ENCODE measurements at regions not wholly inside any gene's neighbourhood (a gene's known extent, or its start where the extent isn't known, plus 50 kb on each side); places are given as distances from the start of the nearest gene placed in this dataset.

GRCh38 chr6:103080497-103080896 is 1687.0 kb downstream of the GRIK2 start:
- no peaks in the 10 kb centered on the region for H3K36me3 ChIP-seq (replicated peaks; ENCODE audit: low read depth, low read length)
- no peak overlapping the region for H3K4me3 ChIP-seq (ENCODE audit: low read length)
- H2AFZ ChIP-seq (ENCODE audit: low read depth, low read length): no peak overlapping the region
- TF ChIP-seq EZH2phosphoT487 (IDR thresholded peaks at IDR 0.05; ENCODE audit: low read depth) (no peak), CTCF (IDR thresholded peaks at IDR 0.05; ENCODE audit: low read depth, low read length) (no peak)
- no peaks in the 10 kb centered on the region for H3K27me3 ChIP-seq (ENCODE audit: low read depth, low read length)
- H3K4me2 ChIP-seq (ENCODE audit: low read length): no peak overlapping the region
- H3K4me1 ChIP-seq (ENCODE audit: low read length): no peaks in the 10 kb centered on the region
- H3K9me3 ChIP-seq (ENCODE audit: insufficient read depth, low read length): no peaks in the 10 kb centered on the region
- H3K79me2 ChIP-seq (ENCODE audit: low read length): no peaks in the 10 kb centered on the region
- H3K9ac ChIP-seq (ENCODE audit: low read length): no peak overlapping the region
- H3K27ac ChIP-seq (ENCODE audit: low read length): no peak overlapping the region
- no peaks in the 10 kb centered on the region for H4K20me1 ChIP-seq (ENCODE audit: insufficient read depth, low read length)

DNA sequence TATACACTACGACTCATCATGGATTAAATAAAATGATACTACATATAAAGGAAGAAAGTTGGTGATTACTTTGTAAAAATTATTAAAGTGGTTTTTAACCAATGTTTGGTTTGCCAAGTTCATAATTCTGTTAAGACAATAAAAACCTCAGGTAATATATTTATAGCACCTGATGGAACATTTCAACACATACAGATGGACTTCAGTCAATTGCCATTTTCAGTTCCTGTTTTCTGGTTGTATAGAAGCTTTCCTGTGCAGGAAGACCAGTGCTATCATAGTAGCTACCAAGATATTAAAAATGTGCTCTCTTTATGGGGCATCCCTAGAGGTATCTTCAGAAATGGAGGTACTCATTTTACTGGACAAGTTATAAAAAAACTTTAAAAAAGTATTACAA is 1686.4 kb downstream of the GRIK2 start:
- Histone ChIP-seq H3K4me3 (ENCODE audit: low read length) (no peak overlapping the region), H3K9ac (ENCODE audit: low read length) (no peak overlapping the region), H3K79me2 (ENCODE audit: low read length) (no peaks in the 10 kb centered on the region), H4K20me1 (ENCODE audit: insufficient read depth, low read length) (no peaks in the 10 kb centered on the region), H3K36me3 (replicated peaks; ENCODE audit: low read depth, low read length) (no peaks in the 10 kb centered on the region), H3K9me3 (ENCODE audit: insufficient read depth, low read length) (no peaks in the 10 kb centered on the region), H3K4me1 (ENCODE audit: low read length) (no peaks in the 10 kb centered on the region), H3K27ac (ENCODE audit: low read length) (no peak overlapping the region), H3K27me3 (ENCODE audit: low read depth, low read length) (no peaks in the 10 kb centered on the region), H3K4me2 (ENCODE audit: low read length) (no peak overlapping the region), H2AFZ (ENCODE audit: low read depth, low read length) (no peak overlapping the region)
- no peak for TF ChIP-seq EZH2phosphoT487 (IDR thresholded peaks at IDR 0.05; ENCODE audit: low read depth)
- TF ChIP-seq CTCF (IDR thresholded peaks at IDR 0.05; ENCODE audit: low read depth, low read length): no peak

GRCh38 chr6:103062136-103062535 is 1668.6 kb downstream of the GRIK2 start:
- no peaks in the 10 kb centered on the region for H4K20me1 ChIP-seq (ENCODE audit: insufficient read depth, low read length)
- H3K36me3 ChIP-seq (replicated peaks; ENCODE audit: low read depth, low read length): no peaks in the 10 kb centered on the region
- H3K4me3 ChIP-seq (ENCODE audit: low read length): no peak overlapping the region
- TF ChIP-seq EZH2phosphoT487 (IDR thresholded peaks at IDR 0.05; ENCODE audit: low read depth) (no peak), CTCF (IDR thresholded peaks at IDR 0.05; ENCODE audit: low read depth, low read length) (no peak)
- no peaks in the 10 kb centered on the region for H3K4me1 ChIP-seq (ENCODE audit: low read length)
- H3K79me2 ChIP-seq (ENCODE audit: low read length): no peaks in the 10 kb centered on the region
- no peak overlapping the region for H3K4me2 ChIP-seq (ENCODE audit: low read length)
- H3K9ac ChIP-seq (ENCODE audit: low read length): no peak overlapping the region
- no peak overlapping the region for H2AFZ ChIP-seq (ENCODE audit: low read depth, low read length)
- no peaks in the 10 kb centered on the region for H3K9me3 ChIP-seq (ENCODE audit: insufficient read depth, low read length)
- H3K27ac ChIP-seq (ENCODE audit: low read length): no peak overlapping the region
- H3K27me3 ChIP-seq (ENCODE audit: low read depth, low read length): no peaks in the 10 kb centered on the region

DNA sequence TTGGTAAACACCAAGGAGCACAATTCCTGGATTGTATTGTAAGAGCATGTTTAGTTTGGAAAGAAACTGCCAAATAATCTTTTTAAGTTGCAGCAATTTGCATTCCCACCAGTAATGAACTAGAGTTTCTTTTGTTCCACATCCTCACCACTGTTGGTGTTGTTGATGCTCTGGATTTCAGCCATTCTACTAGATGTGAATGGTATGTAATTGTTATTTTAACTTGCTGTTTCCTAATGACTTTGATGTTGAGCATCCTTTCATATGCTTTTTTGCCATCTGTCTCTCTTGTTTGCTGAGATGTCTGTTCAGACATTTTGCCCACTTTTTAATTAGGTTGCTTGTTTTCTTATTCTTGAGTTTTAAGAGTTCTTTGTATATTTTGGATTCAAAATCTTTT is 1654.1 kb downstream of the GRIK2 start:
- TF ChIP-seq EZH2phosphoT487 (IDR thresholded peaks at IDR 0.05; ENCODE audit: low read depth): no peak
- TF ChIP-seq CTCF (IDR thresholded peaks at IDR 0.05; ENCODE audit: low read depth, low read length): no peak
- H3K9me3 ChIP-seq (ENCODE audit: insufficient read depth, low read length): no peaks in the 10 kb centered on the region
- H4K20me1 ChIP-seq (ENCODE audit: insufficient read depth, low read length): no peaks in the 10 kb centered on the region
- H3K79me2 ChIP-seq (ENCODE audit: low read length): no peaks in the 10 kb centered on the region
- H3K4me1 ChIP-seq (ENCODE audit: low read length): no peaks in the 10 kb centered on the region
- no peaks in the 10 kb centered on the region for H3K27me3 ChIP-seq (ENCODE audit: low read depth, low read length)
- H3K27ac ChIP-seq (ENCODE audit: low read length): no peak overlapping the region
- H3K4me2 ChIP-seq (ENCODE audit: low read length): no peak overlapping the region
- no peak overlapping the region for H2AFZ ChIP-seq (ENCODE audit: low read depth, low read length)
- no peak overlapping the region for H3K9ac ChIP-seq (ENCODE audit: low read length)
- no peaks in the 10 kb centered on the region for H3K36me3 ChIP-seq (replicated peaks; ENCODE audit: low read depth, low read length)
- no peak overlapping the region for H3K4me3 ChIP-seq (ENCODE audit: low read length)
